Panc1 (cell line): ENCODE measurements at regions not wholly inside any gene's neighbourhood (a gene's known extent, or its start where the extent isn't known, plus 50 kb on each side); places are given as distances from the start of the nearest gene placed in this dataset.

Experiments used
- ATAC-seq: fragments of 200-7000 bp; cut with Tn5 transposase; 2 replicates; pipeline ENCODE4 v1.9.1; 2020; ENCODE audit warnings: mild to moderate bottlenecking, moderate library complexity
- BruUV-seq: library from RNA; stranded (reverse); fragments of 400-500 nt; replicated peaks from 2 replicates; lab custom pipeline; 2021; lab: Mats Ljungman, UMichigan
- CTCF ChIA-PET: fragments of 300-600 bp; sonication (Branson Sonifier 250); formaldehyde crosslinking; loops from one replicate; lab custom pipeline; 2022; ENCODE audit warnings: antibody characterized with exemption; lab: Charles Lee
- POLR2A ChIA-PET: fragments of 300-600 bp; sonication (Branson Sonifier 250); formaldehyde crosslinking; loops from one replicate; lab custom pipeline; 2022; ENCODE audit warnings: antibody characterized with exemption; lab: Charles Lee
- DNase-seq: peaks from one replicate; pipeline ENCODE4 v3.0.0-alpha.2; 2010; ENCODE audit warnings: low read depth, low spot score
- H3K27ac ChIP-seq: 2 replicates; pipeline ENCODE4 v1.5.1; 2011; ENCODE audit warnings: mild to moderate bottlenecking, low read length, inconsistent platforms
- H3K27me3 ChIP-seq: fragments of 200-500 bp; sonication (Bioruptor generic); 2 replicates; pipeline ENCODE4 v1.6.0; 2014; ENCODE audit warnings: low read length, inconsistent platforms; ENCODE audit not compliant: control insufficient read depth, insufficient read depth
- H3K36me3 ChIP-seq: fragments of 200-500 bp; sonication (Bioruptor generic); 2 replicates; pipeline ENCODE4 v1.5.1; 2014; ENCODE audit warnings: inconsistent platforms, mild to moderate bottlenecking, low read length, moderate library complexity; ENCODE audit not compliant: control insufficient read depth, insufficient read depth
- H3K4me1 ChIP-seq: 2 replicates; pipeline ENCODE4 v1.5.1; 2011; ENCODE audit warnings: inconsistent platforms, mild to moderate bottlenecking, low read length, moderate library complexity; ENCODE audit not compliant: control insufficient read depth, insufficient read depth
- H3K4me3 ChIP-seq, 2 experiments: 2 replicates each; pipeline ENCODE4 v1.5.1; 2011 to 2012; ENCODE audit warnings: low read depth in 2 of 2, low read length in 2 of 2, mild to moderate bottlenecking in 2 of 2, inconsistent platforms in 1 of 2, moderate library complexity in 1 of 2
- H3K9me3 ChIP-seq: fragments of 200-500 bp; sonication (Bioruptor generic); 2 replicates; pipeline ENCODE4 v1.5.1; 2014; ENCODE audit warnings: low read depth, mild to moderate bottlenecking, inconsistent platforms, low read length, moderate library complexity; ENCODE audit not compliant: control insufficient read depth, insufficient read depth
- CTCF ChIP-seq: fragments of 450-650 bp; IDR thresholded peaks from 2 replicates; pipeline ENCODE4 v1.5.1; 2017; ENCODE audit warnings: mild to moderate bottlenecking
- POLR2AphosphoS5 ChIP-seq: IDR thresholded peaks from 2 replicates; pipeline ENCODE4 v1.6.1; 2012; ENCODE audit warnings: mild to moderate bottlenecking, low read depth, low read length, moderate library complexity
- REST ChIP-seq, 2 experiments: IDR thresholded peaks; 2 replicates each; pipeline ENCODE4 v1.6.1; 2011 to 2012; ENCODE audit warnings: low read depth in 2 of 2, control low read depth in 1 of 2, low read length in 1 of 2, mild to moderate bottlenecking in 1 of 2, moderate library complexity in 1 of 2; ENCODE audit not compliant: insufficient read depth in 1 of 2
- SIN3A ChIP-seq: IDR thresholded peaks from 2 replicates; pipeline ENCODE4 v1.6.1; 2012; ENCODE audit warnings: low read depth, mild to moderate bottlenecking, low read length, moderate library complexity, borderline replicate concordance; ENCODE audit not compliant: insufficient read depth
- TCF7L2 ChIP-seq: IDR thresholded peaks from 2 replicates; pipeline ENCODE4 v1.6.1; 2011; ENCODE audit warnings: mild to moderate bottlenecking, low read depth, low read length, inconsistent platforms
- in situ Hi-C: cut with HindIII; loops from 2 replicates; pipeline ENCODE4 v1.10.0; 2016; ENCODE audit warnings: low sequenced_read_pairs, low pct_unique_long_range_greater_than_20kb
- intact Hi-C: fragments of 100-400 bp; cut with micrococcal nuclease; formaldehyde crosslinking; loops from one replicate; pipeline ENCODE4 v1.10.0; 2022; ENCODE audit not compliant: unreplicated experiment

GRCh38 chr18:1006965-1007364, 102.3 kb downstream of the ADCYAP1 start:
- Histone ChIP-seq H3K4me1 (no peaks in the 10 kb centered on the region), H3K4me3 (no peak overlapping the region), H3K27me3 (no peaks in the 10 kb centered on the region), H3K9me3 (no peaks in the 10 kb centered on the region), H3K27ac (no peak overlapping the region), H3K36me3 (no peaks in the 10 kb centered on the region)
- ATAC-seq (no peak), DNase-seq (no peak)
- TF ChIP-seq CTCF (no peak), REST (IDR thresholded peaks at IDR 0.05; ENCODE audit: insufficient read depth in 1 of 2, low read depth in 2 of 2, low read length in 1 of 2) (no peak), POLR2AphosphoS5 (no peak), TCF7L2 (no peak), SIN3A (no peak)
- BruUV-seq, result no TSS peak
- in situ Hi-C loops (no loop called here), intact Hi-C loops (no loop called here)
- ChIA-PET POLR2A (no interaction called here), CTCF (no interaction called here)

- Histone ChIP-seq H3K4me1 (no peaks in the 10 kb centered on the region), H3K4me3 (no peak overlapping the region), H3K27ac (no peak overlapping the region), H3K27me3 (no peaks in the 10 kb centered on the region), H3K36me3 (no peaks in the 10 kb centered on the region), H3K9me3 (no peaks in the 10 kb centered on the region)
- in situ Hi-C loops (no loop called here), intact Hi-C loops (no loop called here)
- ATAC-seq (no peak), DNase-seq (no peak)
- ChIA-PET POLR2A (no interaction called here), CTCF (no interaction called here)
- BruUV-seq, result no TSS peak
- TF ChIP-seq CTCF (no peak), REST (IDR thresholded peaks at IDR 0.05; ENCODE audit: insufficient read depth in 1 of 2, low read depth in 2 of 2, low read length in 1 of 2) (no peak), TCF7L2 (no peak), POLR2AphosphoS5 (no peak), SIN3A (no peak)
Measured at GRCh38 chr18:1011349-1011748, 106.7 kb downstream of the ADCYAP1 start.
